Stimulated activated CD4-positive, alpha-beta T cell treated with anti-CD3 and anti-CD28 coated beads, Interleukin-2, amount 100 ng/mL, for 4 hours (primary cell): ENCODE measurements at regions not wholly inside any gene's neighbourhood (a gene's known extent, or its start where the extent isn't known, plus 50 kb on each side); places are given as distances from the start of the nearest gene placed in this dataset.
"Not testable (repeated sequence)": the region's sequence is repeated elsewhere in the genome, so short reads cannot be mapped to it uniquely, and the experiment has no call there.

ENCODE experiments used
- DNase-seq: peaks from one replicate; pipeline ENCODE4 v3.0.0-alpha.2; 2020; ENCODE audit warnings: low read depth

DNA sequence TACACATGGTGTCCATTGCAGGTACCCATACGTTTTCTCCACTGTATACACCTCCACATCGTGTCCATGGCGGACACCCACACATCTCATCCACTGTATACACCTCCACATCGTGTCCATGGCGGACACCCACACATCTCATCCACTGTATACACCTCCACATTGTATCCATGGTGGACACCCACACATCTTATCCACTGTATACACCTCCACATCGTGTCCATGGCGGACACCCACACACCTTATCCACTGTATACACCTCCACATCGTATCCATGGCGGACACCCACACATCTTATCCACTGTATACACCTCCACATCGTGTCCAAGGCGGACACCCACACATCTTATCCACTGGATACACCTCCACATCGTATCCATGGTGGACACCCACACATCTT is 50.4 kb upstream of the TTC34 start:
- DNase-seq, result not testable (repeated sequence)

DNA sequence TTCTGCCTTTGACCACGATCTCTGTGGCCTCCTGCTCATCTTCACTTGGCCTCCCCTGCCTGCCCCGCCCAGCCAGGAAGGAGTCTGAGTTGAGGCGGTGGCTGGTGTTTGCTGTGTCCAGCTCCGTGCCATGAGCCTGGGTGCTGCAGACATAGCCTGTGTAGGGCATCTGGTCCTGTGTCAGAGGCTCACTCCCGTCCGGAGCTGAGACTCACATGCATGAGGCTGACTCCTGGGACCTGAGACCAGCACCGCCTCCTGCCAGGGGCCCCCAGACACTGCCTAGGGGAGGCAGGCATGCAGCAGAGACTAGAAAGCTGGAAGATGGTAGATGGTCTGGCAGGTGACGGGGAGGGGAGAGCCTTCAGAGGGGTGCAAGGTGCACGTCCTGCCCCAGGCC is 52.2 kb upstream of the TTC34 start:
- DNase-seq, result no peak

DNA sequence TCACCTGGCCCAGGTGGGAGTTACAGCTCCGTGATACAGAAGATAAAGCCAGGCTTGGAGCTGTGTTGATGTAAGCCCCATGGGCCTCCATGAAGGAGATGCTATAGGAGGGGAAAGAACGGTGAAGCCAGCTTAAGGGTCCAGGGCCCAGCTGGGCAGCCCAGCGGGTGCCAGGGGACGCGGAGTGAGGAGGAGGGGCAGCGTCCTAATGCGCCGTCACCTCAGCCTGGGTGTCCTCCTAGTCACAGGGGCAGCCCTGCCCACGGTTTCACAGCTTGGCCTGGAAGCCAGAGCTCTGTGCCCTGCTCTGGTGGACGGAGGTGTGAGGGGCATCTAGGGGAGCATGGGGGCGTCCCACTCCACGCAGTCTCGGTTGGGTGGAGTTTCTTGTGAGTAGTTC is 52.7 kb upstream of the TTC34 start:
- DNase-seq, result no peak

DNA sequence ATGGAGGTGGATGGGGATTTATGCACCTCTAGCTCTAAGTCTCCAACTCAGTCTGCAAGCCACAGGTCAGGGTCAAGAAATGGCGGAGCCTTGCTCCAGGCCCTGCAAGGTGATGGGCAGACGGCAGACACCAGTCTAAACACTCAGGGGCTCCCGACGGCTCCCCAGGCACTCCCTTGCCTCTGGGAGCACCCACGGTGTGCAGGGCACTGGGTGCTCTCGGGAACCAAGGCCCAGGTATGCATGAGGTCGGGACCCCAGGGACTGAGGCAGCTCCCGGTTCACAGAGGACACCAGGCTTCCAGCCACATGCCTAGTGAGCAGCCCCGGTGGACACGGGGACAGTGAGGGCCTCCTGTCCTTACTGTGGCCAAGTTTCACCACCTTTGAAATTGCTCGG is 53.1 kb upstream of the TTC34 start:
- DNase-seq, result no peak

DNA sequence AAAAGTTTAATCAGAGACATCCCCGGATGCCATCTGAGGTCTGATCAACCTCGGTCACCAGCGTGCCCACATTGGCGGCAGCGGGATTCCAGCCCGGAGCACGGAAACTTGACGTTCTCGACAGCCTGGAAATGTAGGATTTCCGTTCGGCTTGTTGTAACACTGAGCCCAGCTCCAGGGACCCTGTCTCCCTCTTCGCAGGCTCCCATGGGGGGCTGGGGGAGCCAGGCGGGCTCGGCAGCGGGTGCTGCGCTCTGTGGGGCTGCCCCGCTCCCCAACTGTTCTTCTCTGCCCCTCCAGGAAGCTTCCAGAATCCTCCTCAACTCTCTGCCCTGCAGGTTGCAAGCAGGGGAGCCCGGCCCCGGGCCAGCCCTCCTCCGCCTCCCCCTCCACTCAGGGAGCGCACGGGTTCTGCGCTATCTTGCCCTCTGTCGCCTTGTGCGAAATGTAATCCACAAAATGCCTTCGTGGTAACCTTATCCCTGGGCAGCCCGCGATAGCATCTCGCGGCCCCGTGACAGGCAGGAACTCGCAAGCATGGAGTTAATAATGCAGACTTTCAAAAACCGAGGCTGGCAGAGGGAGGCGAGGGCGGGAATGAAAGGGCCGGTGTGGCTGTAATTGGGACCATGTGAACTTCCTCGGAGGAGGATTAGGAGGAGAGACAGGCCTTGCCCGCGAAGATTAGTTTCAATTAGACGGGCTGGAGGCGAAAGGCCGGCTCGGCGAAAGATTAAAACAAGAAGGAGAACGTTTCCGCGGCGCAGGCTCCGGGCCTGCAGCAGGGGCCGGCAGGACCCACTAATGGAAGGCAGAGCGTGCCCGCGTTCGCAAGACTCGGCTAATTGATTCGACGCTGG is 53.9 kb upstream of the TTC34 start:
- no peak for DNase-seq

DNA sequence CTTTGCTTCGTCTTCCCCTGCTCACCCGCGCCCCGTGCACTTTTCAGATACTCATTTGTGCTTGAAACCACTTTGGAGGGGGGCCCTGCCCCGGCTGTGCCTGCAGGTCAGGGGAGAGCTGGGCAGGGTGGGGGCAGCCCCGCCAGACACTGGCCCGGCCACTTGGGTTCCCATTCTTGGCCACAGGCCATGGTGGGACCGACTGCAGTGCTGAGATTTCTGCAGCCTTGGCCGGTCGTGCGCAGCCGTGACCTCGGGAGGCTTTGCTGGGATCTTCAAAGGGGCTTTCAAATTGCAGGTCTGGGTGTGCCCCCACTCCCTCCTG is 54.5 kb upstream of the TTC34 start:
- DNase-seq, result no peak

DNA sequence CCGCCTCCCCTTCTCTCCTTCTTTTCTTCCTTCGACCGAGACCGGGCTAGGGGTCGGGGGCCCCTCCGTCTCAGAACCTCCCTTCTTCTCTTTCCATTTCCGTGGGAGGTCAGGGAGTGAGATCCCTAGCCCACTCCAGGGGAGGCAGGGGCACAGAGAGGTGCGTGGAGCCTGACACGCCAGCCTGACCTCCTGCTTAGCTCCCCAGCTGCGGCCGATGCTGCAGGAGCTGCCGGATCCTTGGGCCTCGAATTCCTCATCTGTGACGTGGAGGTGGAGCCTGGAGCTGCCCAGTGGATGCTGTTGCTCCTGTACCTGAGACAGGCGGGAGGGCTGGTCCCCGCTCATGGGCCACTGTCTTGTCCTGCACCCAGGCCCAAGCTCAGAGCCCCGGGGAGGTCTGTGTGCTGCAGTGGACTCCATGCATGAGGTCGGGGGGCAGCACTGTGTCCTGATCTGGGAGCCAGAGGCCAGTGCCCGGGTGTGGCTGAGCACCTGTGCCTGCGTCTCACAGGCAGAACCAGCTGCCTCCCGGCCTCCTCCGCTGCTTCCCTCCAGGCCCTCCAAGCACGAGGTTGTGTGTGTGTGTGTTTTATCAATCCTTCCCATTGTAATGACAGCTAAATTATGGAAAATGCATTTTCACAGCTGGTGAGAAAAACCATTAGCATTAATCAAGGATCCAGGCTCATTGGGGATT is 55.3 kb upstream of the TTC34 start:
- DNase-seq, result no peak

DNA sequence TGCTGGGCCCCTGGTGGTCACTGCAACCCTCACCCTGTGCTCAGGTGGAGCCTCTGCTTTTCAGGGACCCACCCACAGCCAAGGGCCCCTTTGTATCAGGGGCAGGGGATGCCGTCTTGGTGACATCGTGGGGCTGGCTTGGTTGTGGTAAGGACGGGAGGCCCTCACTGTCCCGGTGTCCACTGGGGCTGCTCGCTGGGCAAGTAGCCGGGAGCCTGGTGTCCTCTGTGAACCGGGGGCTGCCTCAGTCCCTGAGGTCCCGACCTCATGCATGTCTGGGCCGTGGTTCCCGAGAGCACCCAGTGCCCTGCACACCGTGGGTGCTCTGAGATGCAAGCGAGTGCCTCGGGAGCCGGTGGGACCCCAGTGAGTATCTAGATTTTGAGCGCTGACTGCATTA is 56.0 kb upstream of the TTC34 start:
- DNase-seq, result no peak

DNA sequence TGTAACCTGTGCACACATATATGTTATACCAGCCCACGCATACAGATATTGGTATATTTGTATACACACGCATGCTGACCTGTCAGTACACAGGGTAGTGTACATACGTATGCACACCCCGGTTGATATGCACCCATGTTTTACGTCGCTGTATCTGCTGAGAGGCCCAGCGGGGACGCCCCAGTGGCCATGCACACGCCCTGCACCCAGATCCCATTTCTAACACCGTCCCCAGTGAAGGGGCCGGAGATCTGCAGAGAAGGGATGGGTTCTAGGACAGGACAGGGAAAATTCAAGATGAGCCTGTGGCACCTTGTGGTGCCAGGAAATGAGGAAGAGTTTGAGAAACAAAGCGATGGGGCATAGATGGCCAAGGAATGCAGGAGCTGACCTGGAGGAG is 57.2 kb upstream of the TTC34 start:
- DNase-seq, result no peak

DNA sequence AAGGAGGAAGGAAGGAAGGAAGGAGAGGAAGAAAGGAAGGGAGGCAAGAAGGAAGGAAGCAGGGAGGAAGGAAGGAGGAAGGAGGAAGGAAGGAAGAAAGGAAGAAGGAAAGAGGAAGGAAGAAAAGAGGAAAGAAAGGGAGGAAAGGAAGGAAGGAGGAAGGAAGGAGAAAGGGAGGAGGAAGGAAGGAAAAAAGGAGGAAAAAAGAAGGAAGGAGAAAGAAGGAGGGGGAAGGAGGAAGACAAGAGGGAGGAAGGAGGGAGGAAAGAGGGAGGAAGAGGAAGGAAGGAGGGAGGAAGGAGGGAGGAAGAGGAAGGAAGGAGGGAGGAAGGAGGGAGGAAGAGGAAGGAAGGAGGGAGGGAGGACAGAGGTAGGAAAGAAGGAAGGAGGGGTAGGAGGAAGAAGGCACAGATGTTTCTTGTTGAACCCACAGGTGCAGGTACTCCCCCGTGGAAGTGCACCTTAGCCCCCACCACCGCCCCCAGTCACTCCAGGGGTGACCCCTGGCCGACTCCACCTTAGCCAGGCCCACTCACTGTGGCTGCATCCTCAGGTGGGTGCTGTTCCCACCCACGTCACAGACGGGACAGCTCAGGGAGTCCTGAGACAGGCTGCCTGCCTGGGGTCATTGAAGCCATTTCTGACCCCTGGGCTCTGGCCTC is 57.9 kb upstream of the TTC34 start:
- DNase-seq, result no peak

DNA sequence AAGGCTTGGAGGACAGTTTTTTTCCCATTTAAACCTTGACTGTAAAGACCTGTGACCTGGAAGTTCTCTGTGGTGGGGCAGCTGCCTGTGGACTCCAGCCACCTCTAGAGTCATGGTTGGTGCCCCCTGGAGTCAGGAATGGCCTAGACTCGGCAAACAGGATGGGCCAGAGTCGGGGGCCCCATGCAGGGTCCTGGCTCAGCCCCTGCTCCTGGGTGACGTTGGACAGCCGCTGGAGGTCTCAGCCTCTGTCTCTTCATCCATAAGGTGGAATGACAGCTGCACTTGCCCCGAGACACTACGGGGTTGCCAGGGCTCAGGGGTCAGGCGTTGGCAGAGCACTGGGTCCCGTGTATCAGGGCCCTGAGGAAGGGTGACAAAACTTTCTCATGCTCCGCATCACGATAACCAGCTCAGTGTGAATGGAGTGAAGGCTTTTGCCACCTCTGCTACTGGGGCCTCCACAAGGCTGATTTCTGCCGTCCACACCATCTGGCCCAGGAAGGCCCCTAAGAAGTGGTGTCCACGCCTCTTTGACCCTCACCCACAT is 58.5 kb upstream of the TTC34 start:
- DNase-seq, result no peak

DNA sequence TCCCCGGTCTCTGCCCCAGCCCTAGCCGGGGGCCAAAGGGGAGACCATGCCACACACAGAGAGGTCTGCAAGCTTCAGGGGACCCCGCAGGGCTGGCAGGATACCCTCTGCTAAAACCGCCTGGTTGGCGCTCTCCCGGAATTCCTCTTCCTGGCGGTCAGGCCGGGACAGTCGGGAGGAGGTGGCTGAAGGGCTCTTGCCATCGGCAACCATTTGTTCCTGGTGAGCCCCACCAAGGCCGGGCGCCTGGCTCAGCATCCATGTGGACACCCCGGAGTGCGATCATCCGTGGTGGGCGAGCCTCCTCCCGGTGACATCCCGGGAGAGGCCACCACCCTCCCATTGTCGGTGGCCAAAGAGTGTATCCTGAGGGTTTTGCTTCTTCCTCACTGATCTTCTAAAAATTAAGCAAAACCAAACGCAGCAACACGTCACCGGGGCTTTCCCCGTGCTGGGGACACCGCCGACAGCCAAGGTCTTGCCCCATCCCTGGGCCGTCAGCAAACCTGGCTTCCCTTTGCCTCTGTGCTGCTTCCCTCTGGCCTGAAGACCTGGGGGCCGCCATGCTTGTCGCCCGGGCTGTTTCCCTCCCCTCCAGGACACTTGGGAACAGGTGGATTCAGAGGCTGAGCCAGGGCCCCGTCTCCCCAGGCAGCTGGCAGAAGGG is 59.1 kb upstream of the TTC34 start:
- no peak for DNase-seq

DNA sequence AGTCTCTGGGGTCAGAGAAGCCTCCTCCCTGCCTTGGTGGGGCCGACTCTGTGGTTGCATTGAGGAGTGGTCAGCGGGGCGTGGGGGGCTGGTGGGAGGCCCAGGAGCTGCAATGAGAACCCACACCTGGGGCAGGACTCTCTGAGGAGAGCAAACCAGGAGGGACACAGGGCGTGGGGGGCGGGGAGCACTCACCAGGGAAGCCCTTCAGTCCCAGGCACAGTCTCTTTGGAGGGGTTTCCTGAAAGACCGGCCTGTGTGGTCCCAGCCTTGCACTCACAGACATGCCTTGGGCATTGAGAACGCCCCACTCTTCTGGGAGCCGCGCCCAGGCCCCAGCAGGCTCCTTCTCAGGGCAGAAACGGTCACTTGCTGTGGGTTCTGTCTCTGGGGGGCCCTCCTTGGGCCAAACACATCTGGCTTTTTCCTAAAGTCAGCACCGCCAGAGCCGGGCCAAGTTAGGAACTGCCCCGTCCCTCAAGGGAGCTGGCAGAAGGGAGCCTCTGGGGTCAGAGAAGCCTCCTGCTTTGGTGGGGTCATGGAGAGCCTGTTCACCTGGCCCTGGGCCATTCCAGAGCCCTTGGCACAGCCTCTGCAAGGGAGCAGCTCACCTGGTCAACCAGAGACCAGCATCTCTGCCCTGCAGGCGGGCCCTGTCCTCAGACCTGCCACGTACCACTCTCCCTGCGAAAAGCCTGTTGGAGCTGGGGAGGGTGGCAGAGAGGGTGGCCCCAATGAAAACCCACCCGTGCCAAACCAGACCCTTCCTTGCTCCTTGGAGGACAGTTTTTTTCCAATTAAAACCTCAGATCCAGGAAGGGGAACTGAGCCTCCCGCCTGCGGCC is 59.9 kb upstream of the TTC34 start:
- no peak for DNase-seq

DNA sequence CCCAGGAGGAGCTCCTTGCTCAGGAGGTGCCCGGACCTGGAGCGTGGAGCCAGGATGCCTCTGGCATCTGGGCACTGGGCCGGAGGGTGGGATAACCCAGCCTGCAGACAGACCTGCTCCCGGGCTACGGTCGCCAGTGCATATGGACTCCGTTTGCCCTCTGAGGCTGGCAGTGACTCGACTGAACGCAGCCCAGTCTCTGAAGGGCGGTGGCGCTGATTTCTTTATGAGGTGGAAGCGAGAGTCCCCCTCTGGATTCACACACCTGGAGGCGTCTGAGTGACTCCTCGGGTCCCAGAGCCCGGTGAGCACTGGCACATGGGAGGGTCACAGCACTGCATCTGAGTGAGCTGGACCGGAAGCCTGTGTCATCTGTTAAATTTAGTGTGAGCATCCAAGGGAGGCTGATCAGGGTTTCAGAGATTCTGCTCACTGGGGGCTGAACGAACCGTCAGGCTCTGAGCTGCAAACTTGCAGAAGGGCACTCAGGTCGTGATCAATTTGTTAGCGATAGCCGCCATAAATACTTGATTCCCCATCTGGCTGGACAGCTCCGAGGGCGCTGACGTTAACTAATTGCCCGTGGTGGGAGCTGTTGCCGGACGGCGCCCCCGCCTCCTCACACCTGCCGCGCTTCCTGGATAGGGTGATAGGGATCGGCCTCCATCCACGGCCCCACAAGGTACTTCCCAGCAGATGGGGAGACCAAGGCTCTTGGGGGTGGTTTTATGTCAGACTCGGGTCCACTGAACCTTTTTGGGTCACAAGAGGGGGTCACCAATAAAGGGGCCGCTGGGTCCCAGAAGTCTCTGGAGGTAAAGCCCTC is 60.7 kb upstream of the TTC34 start:
- DNase-seq, result no peak

DNA sequence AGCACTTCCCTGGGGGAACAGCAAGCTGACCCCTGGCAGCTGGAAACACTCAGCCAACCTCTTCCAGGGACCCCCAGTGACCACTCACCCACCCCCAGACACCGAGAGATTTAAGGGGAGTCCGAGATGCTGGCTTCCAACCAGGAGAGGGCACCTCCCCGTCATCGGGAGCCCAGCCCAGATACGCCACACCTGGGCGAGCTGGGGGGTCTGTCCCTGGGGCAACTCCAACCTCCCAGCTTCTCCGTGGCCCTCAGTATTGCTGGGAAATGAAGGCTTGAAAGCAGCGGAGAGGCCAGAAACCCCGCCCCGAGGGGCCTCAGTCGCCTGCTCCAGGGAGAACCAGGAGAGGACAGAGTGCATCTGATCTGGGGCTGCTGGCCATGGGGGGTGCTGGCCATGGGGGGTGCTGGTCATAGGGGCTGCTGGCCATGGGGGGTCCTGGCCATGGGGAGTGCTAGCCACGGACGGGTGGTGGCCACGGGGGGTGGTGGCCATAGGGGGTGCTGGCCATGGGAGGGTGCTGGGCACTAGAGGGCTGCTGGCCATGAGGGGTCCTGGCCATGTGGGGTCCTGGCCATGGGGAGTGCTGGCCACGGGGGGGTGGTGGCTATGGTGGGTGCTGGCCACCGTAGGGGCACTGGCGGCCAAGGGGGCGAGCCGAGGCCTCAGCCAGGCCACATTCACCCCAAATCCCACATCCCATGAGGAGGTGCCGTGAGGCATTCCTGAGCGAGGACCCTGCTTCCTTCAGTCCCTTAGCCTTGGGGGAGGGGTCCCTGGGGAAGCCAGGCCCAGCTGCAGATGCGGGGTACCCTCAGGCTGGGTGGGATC is 61.5 kb upstream of the TTC34 start:
- DNase-seq, result no peak

DNA sequence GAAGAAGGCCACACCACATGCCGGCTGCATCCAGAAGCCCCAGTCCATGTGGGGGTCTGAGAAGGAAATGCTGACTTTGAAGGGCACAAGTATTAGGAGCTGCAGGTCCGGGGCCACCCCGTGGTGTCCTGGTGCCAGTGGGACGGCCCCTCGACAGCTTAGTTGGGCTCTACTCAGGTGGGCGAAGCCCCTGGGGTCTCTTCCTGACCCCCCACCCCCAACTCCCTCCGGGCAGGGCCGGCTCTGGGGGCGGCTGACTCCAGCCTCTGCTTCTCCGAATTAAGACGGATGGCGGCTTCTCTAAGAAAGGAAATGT is 62.1 kb upstream of the TTC34 start:
- DNase-seq, result no peak

DNA sequence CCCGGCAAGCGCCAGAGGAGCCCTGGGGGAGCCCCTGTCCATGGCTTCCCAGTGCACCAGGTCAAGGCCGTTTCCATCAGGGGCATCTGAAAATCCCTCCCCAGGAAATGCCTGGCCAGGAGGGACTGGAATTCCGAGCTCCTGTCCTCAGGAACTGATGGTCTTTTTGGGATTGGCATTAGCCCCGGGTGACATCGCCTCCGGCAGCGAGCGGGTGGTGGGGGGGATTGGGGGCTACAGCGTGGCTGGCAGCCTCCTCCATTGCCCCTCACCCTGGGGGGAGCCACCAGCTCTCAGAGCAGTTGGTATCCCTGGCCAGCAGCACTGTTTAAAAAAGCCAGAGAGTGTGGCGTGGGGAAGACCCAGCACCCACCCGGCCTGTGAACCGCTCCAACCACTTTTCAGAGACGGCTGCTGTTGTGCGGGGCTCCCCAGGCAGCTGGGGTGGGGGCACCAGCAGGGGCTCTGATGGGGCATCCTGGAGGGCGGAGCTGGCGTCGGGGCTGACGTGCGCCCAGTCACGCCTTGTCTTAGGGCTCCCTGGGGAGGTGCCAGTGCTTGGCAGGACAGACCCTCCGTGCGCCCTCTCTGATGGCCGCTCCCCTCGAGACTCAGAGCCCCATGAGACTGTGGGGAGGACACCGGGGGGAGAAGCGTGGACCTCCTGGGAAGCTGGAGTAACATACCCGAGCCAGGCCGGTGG is 62.9 kb upstream of the TTC34 start:
- DNase-seq, result no peak

DNA sequence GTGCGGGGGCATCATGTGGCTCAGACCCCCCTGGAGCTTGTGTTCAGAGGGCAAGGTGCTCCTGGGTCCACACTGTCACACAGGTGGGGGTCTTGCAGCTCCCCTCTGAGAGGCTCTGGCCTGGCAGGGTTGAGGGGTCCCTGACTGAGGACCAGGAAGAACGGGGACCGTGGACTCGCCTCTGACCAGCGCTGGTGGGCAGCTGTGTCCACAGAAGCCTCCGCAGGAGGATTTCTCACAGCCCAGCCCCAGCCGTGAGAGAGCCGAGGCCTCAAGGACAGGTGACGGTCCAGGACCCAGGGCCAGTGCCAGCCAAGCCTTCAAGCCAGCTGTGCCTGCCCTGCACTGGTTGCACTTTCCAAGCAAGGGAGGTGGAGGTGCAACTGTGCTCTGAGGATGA is 63.5 kb upstream of the TTC34 start:
- DNase-seq, result no peak
